ENCODE measurements at regions not wholly inside any gene's neighbourhood (a gene's known extent, or its start where the extent isn't known, plus 50 kb on each side); places are given as distances from the start of the nearest gene placed in this dataset.

DNA sequence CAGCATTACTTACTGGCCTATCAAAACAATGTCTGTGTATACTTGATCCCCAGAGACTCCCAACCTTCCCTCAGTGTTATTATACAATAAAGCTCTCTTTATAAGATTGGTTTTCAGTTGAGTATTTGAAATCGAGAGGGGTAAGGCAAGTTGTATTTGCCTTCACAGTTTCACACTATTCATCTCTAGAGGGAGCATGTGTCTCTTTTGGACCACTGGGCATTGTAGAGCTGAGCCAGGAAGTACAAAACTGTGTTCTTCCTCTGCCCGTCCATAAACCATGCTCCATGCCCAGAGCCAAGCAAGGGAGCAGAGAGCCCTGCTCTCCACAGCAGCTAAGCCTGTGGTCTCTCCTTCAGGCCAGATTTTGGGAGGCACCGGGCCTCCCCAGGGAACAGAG is 61.5 kb upstream of the HHIP start:
- no peaks in the 10 kb centered on the region for H3K79me1 ChIP-seq (ENCODE audit: insufficient read depth, low read depth, low read length, poor library complexity, severe bottlenecking)
- no peak overlapping the region for H3K23ac ChIP-seq (ENCODE audit: insufficient read length, low read depth, low read length)
- no peak overlapping the region for H2AFZ ChIP-seq (ENCODE audit: low read length)
- no peak overlapping the region for H2BK20ac ChIP-seq (ENCODE audit: low read depth, low read length, poor library complexity, severe bottlenecking)
- H2BK5ac ChIP-seq (ENCODE audit: insufficient read length, low read length), result no peak overlapping the region
- H3K14ac ChIP-seq (ENCODE audit: insufficient read depth, low read length), result no peak overlapping the region
- WGBS (ENCODE audit: extremely low coverage, insufficient read length, low lambda C conversion rate), result no CpG with 5 or more reads among the region's 3 CpGs
- no peaks in the 10 kb centered on the region for H3K9me3 ChIP-seq (ENCODE audit: control insufficient read depth, low read depth, low read length)
- Mint-ChIP-seq H3K4me3 (no peak overlapping the region), H3K27ac (no peak overlapping the region; a peak in 1 of 7 replicates), H3K9me3 (peaks cover 7 to 8% of the 10 kb centered on the region in 2 experiments; a peak in 4 of 5 replicates), H3K36me3 (ENCODE audit: insufficient read depth in 1 of 3, low read depth in 3 of 3) (peaks cover 0 to 5% (median 4%) of the 10 kb centered on the region in 3 experiments; a peak in 3 of 7 replicates), H3K27me3 (ENCODE audit: low read depth) (no peaks in the 10 kb centered on the region), H3K4me1 (no peaks in the 10 kb centered on the region)
- H4K8ac ChIP-seq (replicated peaks; ENCODE audit: insufficient read length, low read depth, low read length), result no peak overlapping the region
- no peak overlapping the region for H4K5ac ChIP-seq (ENCODE audit: insufficient read length, low read depth, low read length)
- H3T11ph ChIP-seq (ENCODE audit: low read length), result no peak overlapping the region
- DNase-seq, result no peak
- H3K27me3 ChIP-seq (ENCODE audit: insufficient read depth, low read length), result no peaks in the 10 kb centered on the region
- no peaks in the 10 kb centered on the region for H3K4me1 ChIP-seq (ENCODE audit: insufficient read depth, low read length)
- no peaks in the 10 kb centered on the region for H3K79me2 ChIP-seq (ENCODE audit: insufficient read depth, low read length)
- no peak overlapping the region for H4K91ac ChIP-seq (ENCODE audit: insufficient read length, low read depth, low read length)
- H3K23me2 ChIP-seq (ENCODE audit: insufficient read length, low read depth, low read length, poor library complexity, severe bottlenecking), result no peaks in the 10 kb centered on the region
- no peak overlapping the region for H2AK5ac ChIP-seq (ENCODE audit: insufficient read length, low read length)
- no peak overlapping the region for H3K56ac ChIP-seq (ENCODE audit: insufficient read length, low read depth, low read length)
- no peaks in the 10 kb centered on the region for H4K20me1 ChIP-seq (ENCODE audit: control insufficient read depth, insufficient read depth, insufficient read length)
- H3K27ac ChIP-seq (ENCODE audit: insufficient read length, low read depth, low read length), result no peak overlapping the region
- H2BK12ac ChIP-seq (ENCODE audit: insufficient read length, low read depth, low read length), result no peak overlapping the region
- H3K4ac ChIP-seq (ENCODE audit: low read depth, low read length), result no peak overlapping the region
- no peak overlapping the region for H2BK15ac ChIP-seq (ENCODE audit: low read depth, low read length)
- no peak overlapping the region for H3K4me2 ChIP-seq (ENCODE audit: insufficient read depth, insufficient read length, low read length)
- no peak overlapping the region for H2BK120ac ChIP-seq (ENCODE audit: low read depth, low read length, poor library complexity, severe bottlenecking)
- H3K18ac ChIP-seq (ENCODE audit: insufficient read length, low read depth, low read length), result no peak overlapping the region
- no peak overlapping the region for H3K9ac ChIP-seq (ENCODE audit: extremely low read depth, insufficient read length, low read length)
- TF ChIP-seq, protein P1, sequence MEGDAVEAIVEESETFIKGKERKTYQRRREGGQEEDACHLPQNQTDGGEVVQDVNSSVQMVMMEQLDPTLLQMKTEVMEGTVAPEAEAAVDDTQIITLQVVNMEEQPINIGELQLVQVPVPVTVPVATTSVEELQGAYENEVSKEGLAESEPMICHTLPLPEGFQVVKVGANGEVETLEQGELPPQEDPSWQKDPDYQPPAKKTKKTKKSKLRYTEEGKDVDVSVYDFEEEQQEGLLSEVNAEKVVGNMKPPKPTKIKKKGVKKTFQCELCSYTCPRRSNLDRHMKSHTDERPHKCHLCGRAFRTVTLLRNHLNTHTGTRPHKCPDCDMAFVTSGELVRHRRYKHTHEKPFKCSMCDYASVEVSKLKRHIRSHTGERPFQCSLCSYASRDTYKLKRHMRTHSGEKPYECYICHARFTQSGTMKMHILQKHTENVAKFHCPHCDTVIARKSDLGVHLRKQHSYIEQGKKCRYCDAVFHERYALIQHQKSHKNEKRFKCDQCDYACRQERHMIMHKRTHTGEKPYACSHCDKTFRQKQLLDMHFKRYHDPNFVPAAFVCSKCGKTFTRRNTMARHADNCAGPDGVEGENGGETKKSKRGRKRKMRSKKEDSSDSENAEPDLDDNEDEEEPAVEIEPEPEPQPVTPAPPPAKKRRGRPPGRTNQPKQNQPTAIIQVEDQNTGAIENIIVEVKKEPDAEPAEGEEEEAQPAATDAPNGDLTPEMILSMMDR (conservative IDR thresholded peaks at IDR 0.05), result no peak
